ENCODE measurements at regions not wholly inside any gene's neighbourhood (a gene's known extent, or its start where the extent isn't known, plus 50 kb on each side); places are given as distances from the start of the nearest gene placed in this dataset.
A peak's percentile ranks its signal among the peaks of the same experiment; 100 is the strongest.

DNA sequence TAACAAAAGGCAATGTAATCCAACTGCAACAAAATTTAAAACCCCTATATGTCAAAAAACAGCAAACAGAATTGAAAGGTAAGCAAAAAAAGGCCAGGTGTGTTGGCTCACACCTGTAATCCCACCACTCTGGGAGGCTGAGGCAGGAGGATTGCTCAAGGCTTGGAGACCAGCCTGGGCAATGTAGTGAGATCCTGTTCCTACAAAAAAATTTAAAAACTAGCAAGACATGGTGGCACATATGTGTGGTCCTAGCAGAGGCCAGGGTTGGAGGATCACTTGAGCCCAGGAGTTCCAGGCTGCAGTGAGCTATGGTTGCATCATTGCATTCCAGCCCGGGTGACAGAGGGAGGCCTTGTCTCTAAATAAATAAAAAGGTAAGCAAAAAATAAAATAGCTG lies 212.1 kb upstream of the KLF14 start:
- Histone ChIP-seq H2AFZ (ENCODE audit: insufficient read depth, low read depth, low read length, poor library complexity, severe bottlenecking) (no peak overlapping the region), H3K4me1 (ENCODE audit: control insufficient read depth in 1 of 2, insufficient read depth in 2 of 2, low read length in 2 of 2) (peaks cover 5 to 19% of the 10 kb centered on the region in 2 donors), H3K27me3 (ENCODE audit: control insufficient read depth in 2 of 2, insufficient read depth in 2 of 2, low read length in 2 of 2) (no peaks in the 10 kb centered on the region), H3K9ac (ENCODE audit: insufficient read depth, low read length, poor library complexity, severe bottlenecking) (no peak overlapping the region), H3K36me3 (replicated peaks in 1 of 2; ENCODE audit: control insufficient read depth in 1 of 2, insufficient read depth in 2 of 2, low read length in 2 of 2) (peaks cover 0 to 10% of the 10 kb centered on the region in 2 donors), H3K4me2 (replicated peaks; ENCODE audit: extremely low read depth, low read length, poor library complexity, severe bottlenecking) (no peak overlapping the region), H3K4me3 (replicated peaks in 1 of 3; ENCODE audit: low read depth in 2 of 3, low read length in 3 of 3) (no peak overlapping the region), H3K27ac (ENCODE audit: low read depth in 1 of 2, low read length in 2 of 2) (no peak overlapping the region), H3K9me3 (replicated peaks in 1 of 2; ENCODE audit: control insufficient read depth in 1 of 2, insufficient read depth in 1 of 2, low read length in 2 of 2) (no peaks in the 10 kb centered on the region), H4K20me1 (ENCODE audit: insufficient read depth, low read length) (peaks cover under 1% of the 10 kb centered on the region), H3K79me2 (ENCODE audit: insufficient read depth, low read length) (peaks cover 4% of the 10 kb centered on the region)
- TF ChIP-seq, protein P1, sequence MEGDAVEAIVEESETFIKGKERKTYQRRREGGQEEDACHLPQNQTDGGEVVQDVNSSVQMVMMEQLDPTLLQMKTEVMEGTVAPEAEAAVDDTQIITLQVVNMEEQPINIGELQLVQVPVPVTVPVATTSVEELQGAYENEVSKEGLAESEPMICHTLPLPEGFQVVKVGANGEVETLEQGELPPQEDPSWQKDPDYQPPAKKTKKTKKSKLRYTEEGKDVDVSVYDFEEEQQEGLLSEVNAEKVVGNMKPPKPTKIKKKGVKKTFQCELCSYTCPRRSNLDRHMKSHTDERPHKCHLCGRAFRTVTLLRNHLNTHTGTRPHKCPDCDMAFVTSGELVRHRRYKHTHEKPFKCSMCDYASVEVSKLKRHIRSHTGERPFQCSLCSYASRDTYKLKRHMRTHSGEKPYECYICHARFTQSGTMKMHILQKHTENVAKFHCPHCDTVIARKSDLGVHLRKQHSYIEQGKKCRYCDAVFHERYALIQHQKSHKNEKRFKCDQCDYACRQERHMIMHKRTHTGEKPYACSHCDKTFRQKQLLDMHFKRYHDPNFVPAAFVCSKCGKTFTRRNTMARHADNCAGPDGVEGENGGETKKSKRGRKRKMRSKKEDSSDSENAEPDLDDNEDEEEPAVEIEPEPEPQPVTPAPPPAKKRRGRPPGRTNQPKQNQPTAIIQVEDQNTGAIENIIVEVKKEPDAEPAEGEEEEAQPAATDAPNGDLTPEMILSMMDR (IDR thresholded peaks at IDR 0.05): no peak
- H3K27ac Mint-ChIP-seq: no peak overlapping the region
- peaks cover 30% of the 10 kb centered on the region for H3K4me1 Mint-ChIP-seq
- H3K36me3 Mint-ChIP-seq: peaks cover 24 to 40% of the 10 kb centered on the region in 2 donors
- no CpG with 5 or more reads among the region's 1 CpG for WGBS (ENCODE audit: insufficient coverage)
- H3K9me3 Mint-ChIP-seq: no peaks in the 10 kb centered on the region
- H3K27me3 Mint-ChIP-seq (ENCODE audit: low read depth in 3 of 3): no peaks in the 10 kb centered on the region
- no peak for DNase-seq
- intact Hi-C loops (cut with micrococcal nuclease): no loop called here
- H3K4me3 Mint-ChIP-seq: no peak overlapping the region

DNA sequence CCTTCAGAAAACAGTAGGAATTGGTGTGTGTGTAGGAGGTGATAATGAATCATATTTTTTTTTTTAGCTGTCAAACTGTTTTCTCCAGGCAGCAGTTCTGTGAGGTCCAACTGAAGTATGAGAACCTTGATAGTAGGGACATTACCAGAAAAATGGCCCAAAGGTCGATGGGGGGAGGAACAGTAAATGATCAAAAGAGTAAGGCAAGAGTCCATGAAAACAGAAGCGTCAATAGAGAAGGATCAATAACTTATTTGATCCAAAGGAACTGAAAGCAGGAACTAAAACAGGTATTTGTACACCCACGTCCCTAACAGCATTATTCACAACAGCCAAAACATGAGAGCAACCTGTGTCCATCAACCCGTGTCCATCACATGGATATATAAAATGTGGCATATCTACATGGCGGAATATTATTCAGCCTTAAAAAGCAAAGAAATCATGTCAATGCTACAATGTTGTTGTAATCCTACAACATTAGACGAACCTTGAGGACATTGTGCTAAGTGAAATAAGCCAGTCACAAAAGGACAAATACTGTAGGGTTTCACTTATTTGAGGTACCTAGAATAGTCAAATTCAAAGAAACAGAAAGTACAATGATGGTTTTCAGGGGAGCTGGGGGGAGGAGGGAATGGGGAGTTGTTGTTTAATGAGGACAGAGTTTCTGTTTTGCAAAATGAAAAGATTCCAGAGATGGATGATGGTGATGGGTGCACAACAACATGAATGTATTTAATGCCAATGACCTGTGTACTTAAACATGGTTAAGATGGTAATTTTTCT lies 214.0 kb upstream of the KLF14 start:
- H3K36me3 ChIP-seq (replicated peaks in 1 of 2; ENCODE audit: control insufficient read depth in 1 of 2, insufficient read depth in 2 of 2, low read length in 2 of 2): peaks cover 4 to 21% of the 10 kb centered on the region in 2 donors
- H3K4me3 ChIP-seq (replicated peaks in 1 of 3; ENCODE audit: low read depth in 2 of 3, low read length in 3 of 3): no peak overlapping the region
- H3K27ac ChIP-seq (ENCODE audit: low read depth in 1 of 2, low read length in 2 of 2): no peak overlapping the region
- intact Hi-C loops (cut with micrococcal nuclease): no loop called here
- peaks cover 2 to 10% of the 10 kb centered on the region in 2 donors for H3K4me1 ChIP-seq (ENCODE audit: control insufficient read depth in 1 of 2, insufficient read depth in 2 of 2, low read length in 2 of 2)
- Mint-ChIP-seq H3K27ac (peak overlapping the region in 2 of 7 donors; percentile 22 to 70), H3K27me3 (ENCODE audit: low read depth in 3 of 3) (no peaks in the 10 kb centered on the region), H3K4me3 (no peak overlapping the region), H3K9me3 (no peaks in the 10 kb centered on the region), H3K36me3 (peaks cover 13 to 26% of the 10 kb centered on the region in 2 donors), H3K4me1 (peaks cover 18% of the 10 kb centered on the region)
- no peaks in the 10 kb centered on the region for H3K79me2 ChIP-seq (ENCODE audit: insufficient read depth, low read length)
- no peak overlapping the region for H3K4me2 ChIP-seq (replicated peaks; ENCODE audit: extremely low read depth, low read length, poor library complexity, severe bottlenecking)
- WGBS (ENCODE audit: insufficient coverage): 100% methylated on average over 1 of the region's 6 CpGs
- H3K9me3 ChIP-seq (replicated peaks in 1 of 2; ENCODE audit: control insufficient read depth in 1 of 2, insufficient read depth in 1 of 2, low read length in 2 of 2): no peaks in the 10 kb centered on the region
- no peak overlapping the region for H2AFZ ChIP-seq (ENCODE audit: insufficient read depth, low read depth, low read length, poor library complexity, severe bottlenecking)
- no peak overlapping the region for H3K9ac ChIP-seq (ENCODE audit: insufficient read depth, low read length, poor library complexity, severe bottlenecking)
- TF ChIP-seq, protein P1 (IDR thresholded peaks at IDR 0.05): no peak
- peaks cover 18% of the 10 kb centered on the region for H4K20me1 ChIP-seq (ENCODE audit: insufficient read depth, low read length)
- no peak for DNase-seq
- H3K27me3 ChIP-seq (ENCODE audit: control insufficient read depth in 2 of 2, insufficient read depth in 2 of 2, low read length in 2 of 2): no peaks in the 10 kb centered on the region

Measured in CD14-positive monocyte (primary cell).